BLaER1 treated with 17β-estradiol and CSF1 and Interleukin-3, amounts not matched to agents 10 nM and 100 nM (cell line): ENCODE measurements at regions not wholly inside any gene's neighbourhood (a gene's known extent, or its start where the extent isn't known, plus 50 kb on each side); places are given as distances from the start of the nearest gene placed in this dataset.
A peak's percentile ranks its signal among the peaks of the same experiment; 100 is the strongest.

ENCODE experiments used
- H3K27ac ChIP-seq, 11 experiments: shearing (Covaris generic); formaldehyde crosslinking; 2 replicates each; pipeline ENCODE4 v1.8.1; 2022
- H3K27me3 ChIP-seq, 11 experiments: shearing (Covaris generic); formaldehyde crosslinking; 2 replicates each; pipeline ENCODE4 v1.8.1; 2022
- H3K36me3 ChIP-seq, 11 experiments: shearing (Covaris generic); formaldehyde crosslinking; 2 replicates each; pipeline ENCODE4 v1.8.1; 2022
- H3K4me1 ChIP-seq, 10 experiments: shearing (Covaris generic); formaldehyde crosslinking; 2 replicates each; pipeline ENCODE4 v1.8.1; 2022
- H3K4me2 ChIP-seq, 11 experiments: shearing (Covaris generic); formaldehyde crosslinking; 2 replicates each; pipeline ENCODE4 v1.8.1; 2022
- H3K4me3 ChIP-seq, 10 experiments: shearing (Covaris generic); formaldehyde crosslinking; 2 replicates each; pipeline ENCODE4 v1.8.1; 2022
- H3K9ac ChIP-seq, 11 experiments: shearing (Covaris generic); formaldehyde crosslinking; 2 replicates each; pipeline ENCODE4 v1.8.1; 2022
- H3K9me3 ChIP-seq, 11 experiments: shearing (Covaris generic); formaldehyde crosslinking; replicated peaks in 1 of 11; 2 replicates each; pipeline ENCODE4 v1.8.1; 2022
- H4K20me1 ChIP-seq, 11 experiments: shearing (Covaris generic); formaldehyde crosslinking; 2 replicates each; pipeline ENCODE4 v1.8.1; 2022
- Cebpa-rat ChIP-seq, 11 experiments: shearing (Covaris generic); IDR thresholded peaks; 2 replicates each; pipeline ENCODE4 v1.8.1; 2022

DNA sequence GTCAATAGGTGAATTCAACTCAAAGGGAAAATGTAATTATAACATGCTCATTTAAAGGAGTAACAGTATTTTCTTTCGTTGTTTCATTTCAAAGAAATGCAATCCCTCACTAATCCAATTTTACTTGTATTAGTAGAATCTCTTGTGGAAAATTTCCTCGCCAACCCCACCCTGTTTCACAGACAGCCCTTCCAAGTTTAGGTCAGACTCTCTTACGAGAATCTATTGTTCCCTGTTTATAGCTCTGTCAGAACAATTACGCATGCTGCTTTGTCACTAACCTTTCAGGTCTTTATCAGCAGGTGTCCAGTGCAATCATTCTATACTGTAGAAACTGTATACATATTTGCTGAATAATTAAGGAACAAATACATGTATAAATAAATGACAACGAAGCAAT is 657.8 kb upstream of the LINC00305 start:
- Histone ChIP-seq H3K36me3 (no peaks in the 10 kb centered on the region), H3K27ac (no peak overlapping the region), H3K4me1 (no peaks in the 10 kb centered on the region), H3K9ac (no peak overlapping the region), H4K20me1 (no peaks in the 10 kb centered on the region), H3K27me3 (no peaks in the 10 kb centered on the region), H3K9me3 (no peaks in the 10 kb centered on the region), H3K4me3 (no peak overlapping the region), H3K4me2 (no peak overlapping the region)
- TF ChIP-seq Cebpa-rat (IDR thresholded peaks at IDR 0.05): no peak

DNA sequence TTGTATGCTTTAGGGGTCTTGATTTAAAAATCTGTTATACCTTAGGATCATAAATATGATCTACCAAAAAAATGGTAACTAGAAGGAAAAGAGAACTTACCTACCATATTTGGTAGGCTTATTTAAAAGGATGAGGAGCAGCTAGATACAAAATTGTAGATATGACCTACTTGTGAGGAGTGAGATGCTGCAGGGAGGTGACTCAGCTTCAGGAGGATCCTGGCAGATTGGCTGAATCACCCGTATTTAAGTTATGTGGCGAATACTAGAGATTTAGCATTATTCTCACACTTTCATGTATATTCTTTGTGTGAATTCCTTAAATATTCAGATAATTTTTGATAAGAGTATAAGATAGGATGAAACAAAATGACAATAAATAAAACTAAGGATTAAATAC is 657.3 kb upstream of the LINC00305 start:
- Histone ChIP-seq H4K20me1 (no peaks in the 10 kb centered on the region), H3K9ac (no peak overlapping the region), H3K27me3 (no peaks in the 10 kb centered on the region), H3K4me3 (no peak overlapping the region), H3K9me3 (no peaks in the 10 kb centered on the region), H3K36me3 (no peaks in the 10 kb centered on the region), H3K4me2 (no peak overlapping the region), H3K4me1 (no peaks in the 10 kb centered on the region), H3K27ac (no peak overlapping the region)
- TF ChIP-seq Cebpa-rat (IDR thresholded peaks at IDR 0.05): no peak

DNA sequence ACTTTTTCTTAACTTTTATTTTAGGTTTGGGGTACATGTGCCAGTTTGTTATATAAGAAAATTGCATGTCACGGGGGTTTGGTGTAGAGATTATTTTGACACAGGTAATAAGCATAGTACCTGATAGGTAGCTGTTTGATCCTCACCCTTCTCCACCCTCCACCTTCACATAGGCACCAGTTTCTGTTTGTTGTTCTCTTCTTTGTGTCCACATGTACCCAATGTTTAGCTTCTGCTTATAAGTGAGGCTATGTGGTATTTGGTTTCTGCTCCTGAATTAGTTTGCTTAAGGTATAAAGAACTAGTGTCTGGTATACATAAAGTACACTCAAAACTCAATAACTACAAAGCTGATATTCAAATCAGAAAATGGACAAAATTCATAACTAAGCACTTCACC is 654.6 kb upstream of the LINC00305 start:
- Histone ChIP-seq H3K9ac (no peak overlapping the region), H4K20me1 (no peaks in the 10 kb centered on the region), H3K4me3 (no peak overlapping the region), H3K9me3 (no peaks in the 10 kb centered on the region), H3K27me3 (no peaks in the 10 kb centered on the region), H3K4me1 (no peaks in the 10 kb centered on the region), H3K4me2 (no peak overlapping the region), H3K27ac (no peak overlapping the region), H3K36me3 (no peaks in the 10 kb centered on the region)
- TF ChIP-seq Cebpa-rat (IDR thresholded peaks at IDR 0.05): no peak

GRCh38 chr18:64800151-64800550 is 651.3 kb upstream of the LINC00305 start:
- Histone ChIP-seq H3K9me3 (no peaks in the 10 kb centered on the region), H3K36me3 (no peaks in the 10 kb centered on the region), H3K27ac (no peak overlapping the region; a peak in 1 of 22 replicates), H3K27me3 (no peaks in the 10 kb centered on the region), H4K20me1 (no peaks in the 10 kb centered on the region), H3K4me2 (no peak overlapping the region), H3K4me1 (no peaks in the 10 kb centered on the region), H3K4me3 (no peak overlapping the region), H3K9ac (no peak overlapping the region)
- no peak for TF ChIP-seq Cebpa-rat (IDR thresholded peaks at IDR 0.05)

GRCh38 chr18:64799376-64799775 is 650.5 kb upstream of the LINC00305 start:
- no peak overlapping the region for H3K4me2 ChIP-seq
- H3K9me3 ChIP-seq: no peaks in the 10 kb centered on the region
- H4K20me1 ChIP-seq: no peaks in the 10 kb centered on the region
- no peaks in the 10 kb centered on the region for H3K4me1 ChIP-seq
- H3K27me3 ChIP-seq: no peaks in the 10 kb centered on the region
- H3K4me3 ChIP-seq: no peak overlapping the region
- H3K9ac ChIP-seq: no peak overlapping the region
- TF ChIP-seq Cebpa-rat (IDR thresholded peaks at IDR 0.05): no peak
- no peak overlapping the region; a peak in 1 of 22 replicates for H3K27ac ChIP-seq
- H3K36me3 ChIP-seq: no peaks in the 10 kb centered on the region

DNA sequence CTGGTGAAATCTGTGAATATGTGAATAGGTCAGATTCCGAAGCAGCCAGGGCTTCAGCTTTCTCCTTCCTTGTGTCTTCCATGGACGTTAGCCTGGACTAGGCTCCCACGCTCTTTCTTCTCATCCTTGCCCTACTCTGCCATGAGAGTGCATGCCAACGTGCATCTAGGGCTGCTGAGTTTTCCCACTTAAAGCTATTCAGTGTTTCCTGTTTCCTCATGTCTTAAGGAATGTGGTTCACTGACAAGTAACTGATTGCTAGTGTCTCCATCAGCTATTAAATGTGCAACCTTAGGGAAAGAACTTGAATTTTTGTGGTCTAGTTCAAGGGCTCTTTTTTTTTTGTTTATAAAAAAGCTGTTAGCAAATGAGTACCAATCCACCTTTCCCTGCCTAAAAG is 642.3 kb upstream of the LINC00305 start:
- Histone ChIP-seq H4K20me1 (no peaks in the 10 kb centered on the region), H3K36me3 (no peaks in the 10 kb centered on the region), H3K4me2 (no peak overlapping the region), H3K4me3 (no peak overlapping the region), H3K27ac (no peak overlapping the region), H3K9ac (no peak overlapping the region), H3K9me3 (no peaks in the 10 kb centered on the region; a peak in 1 of 22 replicates), H3K4me1 (no peaks in the 10 kb centered on the region), H3K27me3 (no peaks in the 10 kb centered on the region)
- no peak for TF ChIP-seq Cebpa-rat (IDR thresholded peaks at IDR 0.05)

GRCh38 chr18:64785686-64786085 is 636.8 kb upstream of the LINC00305 start:
- TF ChIP-seq Cebpa-rat (IDR thresholded peaks at IDR 0.05): no peak
- no peaks in the 10 kb centered on the region for H4K20me1 ChIP-seq
- H3K4me2 ChIP-seq: peak overlapping the region in 5 of 11 experiments; percentile 1 to 37 (median 21); a peak in 5 of 22 replicates
- H3K4me1 ChIP-seq: peaks cover 0 to 7% (median 0%) of the 10 kb centered on the region in 10 experiments; a peak in 5 of 20 replicates
- H3K27me3 ChIP-seq: no peaks in the 10 kb centered on the region
- no peak overlapping the region for H3K4me3 ChIP-seq
- H3K9ac ChIP-seq: no peak overlapping the region
- no peaks in the 10 kb centered on the region for H3K36me3 ChIP-seq
- 0 out of 22 replicates have a peak overlapping the region, but pooled peaks of 2 of the 11 experiments have one; percentile 3 to 5 for H3K27ac ChIP-seq
- H3K9me3 ChIP-seq: peaks cover 0 to 21% (median 5%) of the 10 kb centered on the region in 11 experiments; a peak in 9 of 22 replicates

GRCh38 chr18:64777556-64777955 is 628.7 kb upstream of the LINC00305 start:
- Histone ChIP-seq H3K9ac (no peak overlapping the region), H3K27ac (no peak overlapping the region), H3K27me3 (no peaks in the 10 kb centered on the region), H3K9me3 (no peaks in the 10 kb centered on the region), H3K4me1 (no peaks in the 10 kb centered on the region), H4K20me1 (no peaks in the 10 kb centered on the region), H3K4me3 (no peak overlapping the region), H3K36me3 (no peaks in the 10 kb centered on the region), H3K4me2 (no peak overlapping the region)
- TF ChIP-seq Cebpa-rat (IDR thresholded peaks at IDR 0.05): peak in 4 of 11 experiments; percentile 18 to 54 (median 44); a peak in 5 of 22 replicates

- no peaks in the 10 kb centered on the region for H3K27me3 ChIP-seq
- H3K27ac ChIP-seq: no peak overlapping the region
- H3K4me1 ChIP-seq: no peaks in the 10 kb centered on the region
- no peaks in the 10 kb centered on the region for H4K20me1 ChIP-seq
- no peaks in the 10 kb centered on the region for H3K36me3 ChIP-seq
- 0 out of 22 replicates have a peak, but pooled peaks cover 0 to 5% (median 0%) of the 10 kb centered on the region in 11 experiments for H3K9me3 ChIP-seq
- no peak for TF ChIP-seq Cebpa-rat (IDR thresholded peaks at IDR 0.05)
- no peak overlapping the region for H3K4me3 ChIP-seq
- no peak overlapping the region for H3K4me2 ChIP-seq
- H3K9ac ChIP-seq: no peak overlapping the region
These were observed 617.0 kb upstream of the LINC00305 start for GRCh38 chr18:64765908-64766307.

GRCh38 chr18:64752707-64753106 is 603.8 kb upstream of the LINC00305 start:
- H3K4me2 ChIP-seq: no peak overlapping the region
- H3K9me3 ChIP-seq: no peaks in the 10 kb centered on the region; a peak in 1 of 22 replicates
- no peaks in the 10 kb centered on the region for H4K20me1 ChIP-seq
- no peak for TF ChIP-seq Cebpa-rat (IDR thresholded peaks at IDR 0.05)
- no peak overlapping the region for H3K4me3 ChIP-seq
- no peaks in the 10 kb centered on the region for H3K27me3 ChIP-seq
- no peak overlapping the region for H3K9ac ChIP-seq
- peaks cover 0 to 8% (median 0%) of the 10 kb centered on the region in 10 experiments; a peak in 1 of 20 replicates for H3K4me1 ChIP-seq
- H3K36me3 ChIP-seq: no peaks in the 10 kb centered on the region
- H3K27ac ChIP-seq: no peak overlapping the region
